ENCODE measurements at regions not wholly inside any gene's neighbourhood (a gene's known extent, or its start where the extent isn't known, plus 50 kb on each side); places are given as distances from the start of the nearest gene placed in this dataset.

DNA sequence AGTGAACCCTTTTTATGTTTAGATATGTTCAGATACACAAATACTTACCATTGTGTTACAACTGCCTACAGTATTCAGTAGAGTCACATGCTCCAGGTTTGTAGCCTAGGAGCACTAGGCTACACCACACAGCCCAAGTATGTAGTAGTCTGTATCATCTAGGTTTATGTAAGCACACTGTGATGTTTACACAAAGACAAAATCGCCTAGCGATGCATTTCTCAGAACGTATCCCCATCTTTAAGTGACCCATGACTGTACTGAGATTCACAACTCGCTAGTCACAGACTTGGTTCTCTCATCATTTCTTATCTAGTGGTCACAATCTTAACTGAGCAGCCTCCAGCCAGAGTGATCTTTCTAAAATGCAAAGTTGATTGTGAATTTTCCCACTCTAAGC is 119.2 kb downstream of the RASSF10 start:
- 85% methylated on average over 4 of the region's 4 CpGs for WGBS
- intact Hi-C loops (cut with DNase I) = no loop called here
- no peaks in the 10 kb centered on the region for H3K9me3 ChIP-seq
- H3K27me3 ChIP-seq (replicated peaks; ENCODE audit: insufficient read depth) = no peaks in the 10 kb centered on the region
- no peak overlapping the region for H3K27ac ChIP-seq
- no peaks in the 10 kb centered on the region for H3K4me1 ChIP-seq (replicated peaks)
- TF ChIP-seq CTCF (IDR thresholded peaks at IDR 0.05) (no peak), POLR2A (IDR thresholded peaks at IDR 0.05) (no peak), POLR2AphosphoS5 (IDR thresholded peaks at IDR 0.05) (no peak)
- no peak for DNase-seq (ENCODE audit: low spot score)
- H3K36me3 ChIP-seq = no peaks in the 10 kb centered on the region
- no peak overlapping the region for H3K4me3 ChIP-seq

GRCh38 chr11:13134066-13134465 is 125.0 kb downstream of the RASSF10 start:
- no peaks in the 10 kb centered on the region for H3K27me3 ChIP-seq (replicated peaks; ENCODE audit: insufficient read depth)
- H3K36me3 ChIP-seq = no peaks in the 10 kb centered on the region
- no peaks in the 10 kb centered on the region for H3K9me3 ChIP-seq
- no peak for DNase-seq (ENCODE audit: low spot score)
- no peaks in the 10 kb centered on the region for H3K4me1 ChIP-seq (replicated peaks)
- no peak overlapping the region for H3K4me3 ChIP-seq
- intact Hi-C loops (cut with DNase I) = no loop called here
- TF ChIP-seq POLR2A (IDR thresholded peaks at IDR 0.05) (no peak), POLR2AphosphoS5 (IDR thresholded peaks at IDR 0.05) (no peak), CTCF (IDR thresholded peaks at IDR 0.05) (no peak)
- WGBS = 80% methylated on average over 3 of the region's 3 CpGs
- no peak overlapping the region for H3K27ac ChIP-seq

- no peak for DNase-seq (ENCODE audit: low spot score)
- Histone ChIP-seq H3K27ac (no peak overlapping the region), H3K36me3 (no peaks in the 10 kb centered on the region), H3K4me3 (no peak overlapping the region), H3K9me3 (no peaks in the 10 kb centered on the region), H3K4me1 (replicated peaks) (no peaks in the 10 kb centered on the region), H3K27me3 (replicated peaks; ENCODE audit: insufficient read depth) (no peaks in the 10 kb centered on the region)
- intact Hi-C loops (cut with DNase I) = no loop called here
- 87% methylated on average over 2 of the region's 2 CpGs for WGBS
- TF ChIP-seq POLR2A (IDR thresholded peaks at IDR 0.05) (no peak), POLR2AphosphoS5 (IDR thresholded peaks at IDR 0.05) (no peak), CTCF (IDR thresholded peaks at IDR 0.05) (no peak)
Measured at GRCh38 chr11:13134886-13135285, 125.8 kb downstream of the RASSF10 start.

GRCh38 chr11:13135385-13136271 is 126.5 kb downstream of the RASSF10 start:
- DNase-seq (ENCODE audit: low spot score) = no peak
- Histone ChIP-seq H3K4me1 (replicated peaks) (no peaks in the 10 kb centered on the region), H3K4me3 (no peak overlapping the region), H3K36me3 (no peaks in the 10 kb centered on the region), H3K9me3 (no peaks in the 10 kb centered on the region), H3K27me3 (replicated peaks; ENCODE audit: insufficient read depth) (no peaks in the 10 kb centered on the region), H3K27ac (no peak overlapping the region)
- TF ChIP-seq CTCF (IDR thresholded peaks at IDR 0.05) = no peak
- TF ChIP-seq POLR2AphosphoS5 (IDR thresholded peaks at IDR 0.05) = no peak
- TF ChIP-seq POLR2A (IDR thresholded peaks at IDR 0.05) = no peak
- intact Hi-C loops (cut with DNase I) = no loop called here
- WGBS = 40% methylated on average over 3 of the region's 3 CpGs

DNA sequence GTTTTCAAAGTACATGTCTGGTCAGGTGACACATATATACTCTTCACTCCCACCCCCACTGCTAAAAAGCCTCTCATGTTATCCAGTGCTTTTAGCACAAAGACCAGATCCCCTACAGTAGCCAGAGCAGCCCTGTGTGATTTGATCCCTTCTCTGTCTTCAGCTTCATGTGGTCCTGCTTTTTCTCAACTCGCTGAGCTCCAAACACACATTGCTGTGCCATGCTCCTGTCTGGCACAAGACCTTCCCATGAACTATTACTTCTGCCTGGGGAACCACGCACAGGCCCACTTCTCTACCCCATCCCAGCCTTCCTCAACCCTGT is 127.1 kb downstream of the RASSF10 start:
- DNase-seq (ENCODE audit: low spot score) = no peak
- WGBS = 50% methylated on average over 2 of the region's 2 CpGs
- no peaks in the 10 kb centered on the region for H3K27me3 ChIP-seq (replicated peaks; ENCODE audit: insufficient read depth)
- no peaks in the 10 kb centered on the region for H3K9me3 ChIP-seq
- no peak overlapping the region for H3K4me3 ChIP-seq
- H3K4me1 ChIP-seq (replicated peaks) = no peaks in the 10 kb centered on the region
- intact Hi-C loops (cut with DNase I) = no loop called here
- no peaks in the 10 kb centered on the region for H3K36me3 ChIP-seq
- H3K27ac ChIP-seq = no peak overlapping the region
- no peak for TF ChIP-seq POLR2A (IDR thresholded peaks at IDR 0.05)
- TF ChIP-seq CTCF (IDR thresholded peaks at IDR 0.05) = no peak

Measured in prostate gland (tissue), 2 donors.